Ecto neural progenitor cell (in vitro differentiated cells): ENCODE measurements at regions not wholly inside any gene's neighbourhood (a gene's known extent, or its start where the extent isn't known, plus 50 kb on each side); places are given as distances from the start of the nearest gene placed in this dataset.

Experiments
- DNase-seq: peaks from one replicate; pipeline ENCODE4 v3.0.0-alpha.2; 2018; ENCODE audit warnings: low spot score

DNA sequence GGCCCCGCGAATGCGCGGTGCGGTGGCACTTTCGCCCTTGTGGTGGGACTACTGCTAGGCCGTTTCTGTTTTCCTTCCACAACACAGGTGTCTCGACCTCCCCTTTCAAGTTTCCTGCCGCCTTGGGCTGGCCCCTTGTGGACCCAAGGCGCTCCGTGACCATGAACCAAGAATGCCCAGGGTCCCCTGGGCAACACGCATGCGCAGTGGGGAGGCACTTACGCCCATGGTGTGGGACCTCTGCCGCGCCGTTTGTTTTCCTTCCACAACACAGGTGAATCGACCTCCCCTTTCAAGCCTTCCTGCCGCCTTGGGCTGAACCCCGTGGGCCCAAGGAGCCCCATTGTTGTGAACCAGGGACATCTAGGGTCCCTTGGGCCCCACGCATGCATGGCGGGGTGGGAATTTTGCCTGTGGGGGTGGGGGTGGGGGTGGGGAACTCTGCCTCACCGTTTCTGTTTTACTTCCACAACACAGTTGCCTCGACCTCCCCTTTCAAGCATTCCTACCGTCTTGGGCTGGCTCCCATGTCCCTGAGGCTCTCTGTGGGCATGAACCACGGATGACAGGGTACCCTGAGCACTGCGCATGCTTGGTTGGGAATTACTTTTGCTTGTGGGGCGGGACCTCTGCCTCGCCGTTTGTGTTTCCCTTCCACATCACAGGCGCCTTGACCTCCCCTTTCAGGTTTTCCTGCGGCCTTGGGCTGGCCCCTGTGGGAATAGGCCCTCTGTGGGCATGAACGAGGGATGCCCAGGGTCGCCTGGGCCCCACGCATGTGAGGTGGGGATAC is 355.1 kb downstream of the ALG10 start:
- no peak for DNase-seq

DNA sequence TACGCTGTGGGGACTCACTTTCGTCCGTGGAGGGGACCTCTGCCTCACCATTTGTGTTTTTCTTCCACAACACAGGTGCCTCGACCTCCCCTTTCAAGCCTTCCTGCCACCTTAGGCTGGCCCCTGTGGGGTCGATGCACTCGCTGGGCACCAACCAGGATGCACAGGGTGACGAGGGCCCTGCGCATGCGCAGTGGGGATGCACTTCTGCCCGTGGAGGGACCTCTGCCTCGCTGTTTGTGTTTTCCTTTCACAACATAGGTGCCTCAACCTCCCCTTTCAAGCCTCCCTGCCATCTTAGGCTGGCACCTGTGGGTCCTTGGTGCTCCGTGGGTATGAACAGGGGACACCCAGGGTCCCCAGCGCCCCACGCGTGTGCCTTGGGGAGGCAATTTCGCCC is 356.8 kb downstream of the ALG10 start:
- no peak for DNase-seq

DNA sequence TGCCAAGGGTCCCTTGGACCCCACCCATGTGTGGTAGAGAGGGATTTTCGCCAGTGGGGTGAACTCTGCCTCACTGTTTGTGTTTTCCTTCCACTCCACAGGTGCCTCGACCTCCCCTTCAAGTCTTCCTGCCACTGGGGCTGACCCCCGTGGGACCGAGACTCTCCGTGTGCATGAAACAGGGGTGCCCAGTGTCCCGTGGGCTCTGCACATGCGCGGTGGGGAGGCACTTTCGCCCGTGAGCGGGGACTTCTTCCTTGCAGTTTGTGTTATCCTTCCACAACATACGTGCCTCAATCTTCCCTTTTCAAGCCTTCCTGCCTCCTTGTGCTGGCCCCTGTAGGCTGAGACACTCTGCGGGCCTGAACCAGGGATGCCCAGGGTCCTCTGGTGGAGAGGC is 362.4 kb downstream of the ALG10 start:
- DNase-seq = no peak

DNA sequence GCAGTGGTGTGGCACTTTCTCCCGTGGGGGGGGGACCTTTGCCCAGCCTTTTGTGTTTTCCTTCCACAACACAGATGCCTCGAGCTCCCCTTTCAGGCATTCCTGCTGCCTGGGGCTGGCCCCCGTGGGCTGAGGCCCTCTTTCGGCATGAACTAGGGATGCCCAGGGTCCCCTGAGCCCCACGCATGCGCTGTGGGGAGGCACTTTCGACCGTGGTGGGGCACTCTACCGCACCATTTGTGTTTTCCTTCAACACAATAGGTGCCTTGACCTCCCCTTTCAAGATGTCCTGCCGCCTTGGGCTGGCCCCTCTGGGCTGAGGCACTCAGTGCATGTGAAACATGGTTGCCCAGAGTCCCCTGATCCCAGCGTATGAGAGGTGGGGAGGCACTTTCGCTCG is 363.7 kb downstream of the ALG10 start:
- DNase-seq = no peak

DNA sequence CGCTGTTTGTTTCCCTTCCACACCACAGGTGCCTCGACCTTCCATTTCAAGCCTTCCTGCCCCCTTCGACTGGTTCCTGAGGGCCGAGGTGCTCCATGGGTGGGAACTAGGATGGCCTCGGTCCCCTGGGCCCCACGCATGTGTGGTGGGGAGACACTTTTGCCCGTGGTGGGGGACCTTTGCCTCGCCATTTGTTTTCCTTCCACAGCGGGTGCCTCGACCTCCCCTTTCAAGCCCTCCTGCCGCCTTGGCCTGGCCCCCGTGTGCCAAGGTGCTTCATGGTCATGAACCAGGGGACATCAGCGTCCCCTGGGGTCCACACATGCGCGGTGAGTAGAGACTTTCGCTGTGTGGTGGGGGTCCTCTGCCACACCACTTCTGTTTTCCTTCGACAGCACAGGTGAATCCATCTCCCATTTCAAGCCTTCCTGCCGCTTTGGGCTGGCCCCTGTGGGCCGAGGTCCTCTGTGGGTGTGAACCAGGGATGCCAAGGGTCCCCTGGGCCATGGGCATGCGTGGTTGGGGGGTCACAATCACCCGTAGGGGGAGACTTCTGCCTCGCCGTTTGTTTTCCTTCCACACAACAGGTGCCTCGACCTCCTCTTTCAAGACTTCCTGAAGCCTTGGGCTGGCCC is 364.4 kb downstream of the ALG10 start:
- DNase-seq = no peak

DNA sequence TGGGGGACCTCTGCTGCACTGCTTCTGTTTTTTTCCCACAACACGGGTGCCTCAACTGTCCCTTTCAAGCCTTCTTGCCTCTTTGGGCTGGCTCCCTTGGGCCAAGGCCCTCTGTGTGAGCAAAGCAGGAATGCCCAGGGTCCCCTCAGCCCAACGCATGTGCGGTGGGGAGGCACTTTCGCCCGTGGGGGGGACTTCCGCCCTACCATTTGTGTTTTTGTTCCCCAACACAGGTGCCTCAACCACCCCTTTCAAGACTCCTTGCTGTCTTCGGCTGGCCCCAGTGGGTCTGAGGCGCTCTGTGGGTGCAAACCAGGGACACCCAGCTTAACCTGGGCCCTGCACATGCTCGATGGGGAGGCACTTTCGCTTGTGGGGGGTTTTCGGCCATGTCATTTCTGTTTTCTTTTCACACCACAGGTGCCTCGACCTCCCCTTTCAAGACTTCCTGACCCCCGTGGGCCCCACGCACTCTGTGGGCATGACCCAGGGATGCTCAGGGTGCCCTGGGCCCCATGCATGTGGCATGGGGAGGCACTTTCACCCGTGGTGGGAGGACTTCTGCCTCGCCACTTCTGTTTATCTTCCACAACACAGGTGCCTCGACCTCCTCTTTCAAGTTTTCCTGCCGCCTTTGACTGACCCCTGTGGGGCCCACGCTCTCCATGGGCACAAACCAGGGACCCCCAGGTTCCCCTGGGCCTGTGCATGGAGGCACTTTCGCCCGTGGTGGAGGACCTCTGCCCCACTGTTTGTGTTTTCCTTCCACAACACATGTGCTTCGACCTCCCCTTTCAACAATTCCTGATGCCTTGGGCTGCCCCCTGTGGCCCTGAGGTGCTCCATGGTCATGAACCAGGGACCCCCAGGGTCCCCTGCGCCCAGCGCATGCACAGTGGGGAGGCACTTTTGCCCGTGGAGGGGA is 365.7 kb downstream of the ALG10 start:
- DNase-seq = no peak

DNA sequence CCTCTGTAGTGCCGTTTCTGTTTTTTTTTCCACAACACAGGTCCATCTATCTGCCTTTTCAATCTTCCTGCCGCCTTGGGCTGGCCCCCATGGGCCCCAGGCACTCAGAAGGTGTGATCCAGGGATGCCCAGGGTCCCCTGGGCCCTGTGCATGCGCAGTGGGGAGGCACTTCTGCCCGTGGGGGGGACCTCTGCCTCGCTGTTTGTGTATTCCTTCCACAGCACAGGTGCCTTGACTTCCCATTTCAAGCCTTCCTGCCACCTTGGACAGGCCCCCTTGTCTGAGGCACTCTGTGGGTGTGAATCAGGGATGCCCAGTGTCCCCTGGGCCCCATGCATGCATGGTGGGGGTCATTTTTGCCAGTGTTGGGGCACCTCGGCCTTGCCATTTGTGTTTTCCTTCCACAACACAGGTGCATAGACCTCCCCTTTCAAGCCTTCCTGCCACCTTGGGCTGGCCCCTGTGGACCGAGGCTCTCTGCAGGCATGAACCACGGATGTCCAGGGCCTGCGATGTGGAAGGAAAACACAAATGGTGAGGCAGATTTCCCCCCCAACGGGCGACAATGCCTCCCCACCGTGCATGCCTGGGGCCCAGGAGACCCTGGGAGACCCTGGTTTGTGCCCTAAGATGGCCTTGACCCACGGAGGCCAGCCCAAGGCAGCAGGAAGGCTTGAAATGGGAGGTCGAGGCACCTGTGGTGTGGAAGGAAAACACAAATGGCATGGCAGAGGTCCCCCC is 366.5 kb downstream of the ALG10 start:
- DNase-seq = no peak

DNA sequence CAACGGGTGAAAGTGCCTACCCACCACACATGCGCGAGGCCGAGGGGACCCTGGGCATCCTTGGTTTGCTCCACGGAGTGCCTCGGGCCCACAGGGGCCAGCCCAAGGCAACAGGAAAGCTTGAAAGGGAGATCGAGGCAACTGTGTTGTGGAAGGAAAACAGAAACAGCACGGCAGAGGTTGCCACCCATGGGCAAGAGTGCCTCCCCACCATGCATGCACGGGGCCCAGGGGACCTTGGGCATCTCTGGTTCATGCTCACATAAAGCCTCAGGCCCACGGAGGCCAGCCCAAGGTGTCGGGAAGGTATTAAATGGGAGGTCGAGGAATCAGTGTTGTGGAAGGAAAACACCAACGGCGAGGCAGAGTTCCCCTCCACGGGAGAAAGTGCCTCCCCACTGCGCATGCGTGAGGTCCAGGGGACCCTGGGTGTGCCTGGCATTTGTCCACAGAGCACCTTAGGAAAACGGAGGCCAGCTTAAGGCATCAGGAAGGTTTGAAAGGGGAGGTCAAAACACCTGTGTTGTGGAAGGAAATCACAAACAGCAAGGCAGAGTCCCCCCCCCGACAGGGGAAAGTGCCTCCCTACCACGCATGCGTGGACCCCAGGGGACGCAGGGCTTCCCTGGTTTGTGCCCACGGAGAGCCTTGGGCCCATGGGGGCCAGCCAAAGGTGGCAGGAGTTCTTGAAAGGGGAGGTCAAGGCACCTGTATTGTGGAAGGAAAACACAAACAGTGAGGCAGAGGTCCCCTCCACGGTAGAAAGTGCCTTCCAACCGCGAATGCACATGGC is 367.3 kb downstream of the ALG10 start:
- DNase-seq = no peak

DNA sequence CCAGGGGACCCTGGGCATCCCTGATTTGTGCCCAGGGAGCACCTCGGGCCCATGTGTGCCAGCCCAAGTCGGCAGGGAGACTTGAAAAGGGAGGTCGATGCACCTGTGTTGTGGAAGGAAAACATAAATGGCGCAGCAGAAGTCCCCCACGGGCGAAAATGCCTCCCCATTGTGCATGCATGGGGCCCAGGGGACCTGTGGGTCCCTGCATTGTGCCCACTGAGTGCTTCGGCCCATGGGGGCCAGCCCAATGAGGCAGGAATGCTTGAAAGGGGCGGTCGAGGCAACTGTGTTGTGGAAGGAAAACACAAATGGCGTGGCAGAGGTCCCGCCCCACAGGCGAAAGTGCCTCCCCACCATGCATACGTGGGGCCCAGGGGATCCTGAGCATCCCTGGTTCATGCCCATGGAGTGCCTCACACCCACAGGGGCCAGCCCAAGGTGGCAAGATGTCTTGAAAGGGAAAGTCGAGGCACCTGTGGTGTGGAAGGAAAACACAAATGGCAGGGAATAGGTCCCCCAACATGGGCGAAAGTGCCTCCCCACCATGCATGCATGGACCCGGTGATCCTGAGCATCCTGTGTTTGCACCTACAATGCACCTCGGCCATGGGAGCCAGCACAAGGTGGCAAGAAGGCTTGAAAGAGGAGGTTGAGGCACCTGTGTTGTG is 368.0 kb downstream of the ALG10 start:
- DNase-seq = no peak

DNA sequence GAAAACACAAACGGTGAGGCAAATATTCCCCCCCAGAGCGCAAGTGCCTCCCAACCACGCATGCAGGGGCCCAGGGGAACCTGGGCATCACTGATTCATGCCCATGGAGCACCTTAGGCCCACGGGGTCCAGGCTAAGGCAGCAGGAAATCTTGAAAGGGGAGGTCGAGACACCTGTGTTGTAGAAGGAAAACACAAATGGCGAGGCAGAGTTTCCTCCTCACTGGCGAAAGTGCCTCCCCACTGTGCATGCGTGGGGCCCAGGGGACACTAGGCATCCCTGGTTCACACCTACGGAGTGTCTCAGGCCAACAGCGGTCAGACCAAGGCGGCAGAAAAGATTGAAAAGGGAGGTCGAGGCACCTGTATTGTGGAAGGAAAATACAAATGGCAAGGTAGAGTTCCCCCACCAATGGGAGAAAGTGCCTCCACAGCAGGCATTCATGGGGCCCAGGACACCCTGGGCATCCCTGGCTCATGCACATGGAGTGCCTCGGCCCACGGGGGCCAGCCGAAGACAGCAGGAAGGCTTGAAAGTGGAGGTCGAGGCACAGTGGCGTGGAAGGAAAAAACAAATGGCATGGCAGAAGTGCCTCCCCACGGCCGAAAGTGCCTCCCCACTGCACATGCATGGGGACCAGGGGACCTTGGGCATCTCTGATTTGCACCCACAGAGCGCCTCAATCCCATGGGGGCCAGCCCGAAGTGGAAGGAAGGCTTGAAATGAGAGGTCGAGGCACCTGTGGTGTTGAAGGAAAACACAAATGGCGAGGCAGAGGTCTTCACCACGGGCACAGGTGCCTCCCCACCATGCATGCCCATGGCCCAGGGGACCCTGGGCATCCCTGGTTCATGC is 368.8 kb downstream of the ALG10 start:
- no peak for DNase-seq

DNA sequence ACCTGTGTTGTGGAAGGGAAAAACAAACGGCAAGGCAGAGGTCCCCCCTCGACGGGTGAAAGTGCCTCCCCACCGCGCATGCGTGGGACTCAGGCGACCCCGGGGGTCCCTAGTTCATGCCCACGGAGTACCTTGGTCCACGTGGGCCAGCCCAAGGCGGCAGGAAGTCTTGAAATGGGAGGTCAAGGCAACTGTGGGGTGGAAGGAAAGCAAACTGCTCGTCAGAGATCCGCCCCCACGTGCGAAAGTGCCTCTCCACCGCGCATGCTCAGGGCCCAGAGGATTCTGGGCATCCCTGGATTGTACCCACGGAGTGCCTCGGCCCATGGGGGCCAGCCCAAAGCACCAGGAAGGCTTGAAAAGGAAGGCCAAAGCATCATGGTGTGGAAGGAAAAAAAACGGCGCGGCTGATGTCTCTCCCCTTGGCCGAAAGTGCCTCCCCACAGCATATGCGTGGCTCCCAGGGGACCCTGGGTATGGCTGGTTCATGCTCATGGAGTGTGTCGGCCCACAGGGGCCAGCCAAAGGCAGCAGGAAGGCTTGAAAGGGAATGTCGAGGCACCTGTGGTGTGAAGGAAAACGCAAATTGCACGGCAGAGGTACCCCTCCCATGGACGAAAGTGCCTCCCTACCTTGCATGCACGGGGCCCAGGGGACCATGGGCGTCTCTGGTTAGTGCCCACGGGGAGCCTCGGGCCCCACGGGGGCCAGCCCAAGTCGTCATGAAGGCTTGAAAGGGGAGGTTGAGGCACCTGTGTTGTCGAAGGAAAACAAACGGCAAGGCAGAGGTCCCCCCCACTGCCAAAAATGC is 369.7 kb downstream of the ALG10 start:
- peak; percentile 22 for DNase-seq

DNA sequence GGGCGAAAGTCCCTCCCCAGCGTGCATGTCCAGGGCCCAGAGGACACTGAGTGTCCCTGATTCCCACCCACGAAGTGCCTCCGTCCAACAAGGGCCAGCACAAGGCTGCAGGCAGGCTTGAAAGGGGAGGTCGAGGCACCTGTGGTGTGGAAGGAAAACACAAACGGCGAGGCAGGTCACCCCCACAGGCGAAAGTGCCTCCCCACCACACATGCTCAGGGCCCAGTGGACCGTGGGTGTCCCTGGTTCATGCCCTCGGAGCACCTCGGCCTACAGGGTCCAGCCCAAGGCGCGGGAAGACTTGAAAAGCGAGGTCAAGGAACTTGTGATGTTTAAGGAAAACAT is 370.4 kb downstream of the ALG10 start:
- DNase-seq = peak; percentile 26

DNA sequence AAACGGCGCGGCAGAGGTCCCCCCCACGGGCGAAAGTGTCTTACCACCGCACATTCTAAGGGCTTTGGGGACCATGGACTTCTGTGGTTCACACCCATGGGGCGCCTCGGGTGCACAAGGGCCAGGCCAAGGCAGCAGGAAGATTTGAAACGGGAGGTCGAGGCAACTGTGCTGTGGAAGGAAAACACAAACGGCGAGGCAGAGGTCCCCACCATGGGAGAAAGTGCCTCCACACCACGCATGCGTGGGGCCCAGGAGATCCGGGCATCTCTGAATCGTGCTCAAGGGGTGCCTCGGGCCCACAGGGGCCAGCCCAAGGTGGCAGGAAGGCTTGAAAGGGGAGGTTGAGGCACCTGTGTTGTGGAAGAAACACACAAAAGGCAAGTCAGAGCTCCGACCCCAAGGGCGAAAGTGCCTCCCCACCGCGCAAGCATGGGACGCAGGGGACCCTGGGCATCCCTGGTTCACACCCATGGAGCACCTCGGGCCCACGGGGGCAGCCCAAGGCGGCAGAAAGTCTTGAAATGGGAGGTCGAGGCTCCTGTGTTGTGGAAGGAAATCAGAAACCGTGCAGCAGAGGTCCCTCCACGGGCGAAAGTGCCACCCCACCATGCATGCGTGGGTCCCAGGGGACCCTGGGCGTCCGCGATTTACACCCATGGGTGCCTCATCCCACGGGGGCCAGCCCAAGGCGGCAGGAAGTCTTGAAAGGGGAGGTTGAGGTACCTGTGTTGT is 371.0 kb downstream of the ALG10 start:
- DNase-seq = peak; percentile 27

DNA sequence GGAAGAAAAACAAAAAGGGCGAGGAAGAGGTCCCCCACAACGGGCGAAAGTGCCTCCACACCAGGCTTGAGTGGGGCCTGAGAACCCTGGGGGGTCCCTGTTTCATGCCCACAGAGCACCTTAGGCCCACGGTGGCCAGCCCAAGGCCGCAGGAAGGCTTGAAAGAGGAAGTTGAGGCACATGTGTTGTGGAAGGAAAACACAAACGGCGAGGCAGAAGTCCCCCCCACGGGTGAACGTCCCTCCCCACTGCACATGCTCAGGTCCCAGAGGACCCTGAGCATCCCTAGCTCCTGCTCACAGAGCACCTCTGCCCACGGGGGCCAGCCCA is 371.5 kb downstream of the ALG10 start:
- peak; percentile 29 for DNase-seq

DNA sequence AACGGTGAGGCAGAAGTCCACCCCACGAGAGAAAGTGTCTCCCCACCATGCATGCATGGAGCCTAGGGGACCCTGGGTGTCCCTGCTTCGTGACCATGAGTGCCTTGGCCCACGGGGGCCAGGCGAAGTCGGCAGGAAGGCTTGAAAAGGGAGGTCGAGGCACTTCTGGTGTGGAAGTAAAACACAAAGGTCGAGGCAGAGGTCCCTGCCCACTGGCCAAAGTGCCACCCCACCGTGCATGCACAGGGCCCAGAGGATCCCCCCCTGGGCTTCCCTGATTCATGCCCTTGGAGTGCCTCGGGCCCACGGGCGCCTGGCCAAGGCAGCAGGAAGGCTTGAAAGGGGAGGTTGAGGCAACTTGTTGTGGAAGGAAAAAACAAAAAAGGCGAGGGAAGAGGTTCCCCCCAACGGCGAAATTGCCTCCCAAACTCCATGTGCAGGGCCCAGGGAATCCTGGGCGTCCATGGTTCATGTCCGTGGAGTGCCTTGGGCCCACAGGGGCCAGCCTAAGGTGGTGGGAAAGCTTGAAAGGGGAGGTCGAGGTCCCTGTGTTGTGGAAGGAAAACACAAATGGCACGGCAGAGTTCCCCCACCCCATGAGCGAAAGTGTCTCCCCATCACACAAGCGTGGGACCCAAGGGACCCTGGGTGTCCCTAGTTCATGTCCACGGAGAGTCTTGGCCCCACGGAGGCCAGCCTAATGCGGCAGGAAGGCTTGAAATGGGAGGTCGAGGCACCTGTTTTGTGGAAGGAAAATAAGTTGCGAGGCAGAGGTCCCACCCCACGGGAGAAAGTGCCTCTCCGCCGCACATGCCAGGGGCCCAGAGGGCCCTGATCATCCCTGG is 372.1 kb downstream of the ALG10 start:
- peak; percentile 24 for DNase-seq

DNA sequence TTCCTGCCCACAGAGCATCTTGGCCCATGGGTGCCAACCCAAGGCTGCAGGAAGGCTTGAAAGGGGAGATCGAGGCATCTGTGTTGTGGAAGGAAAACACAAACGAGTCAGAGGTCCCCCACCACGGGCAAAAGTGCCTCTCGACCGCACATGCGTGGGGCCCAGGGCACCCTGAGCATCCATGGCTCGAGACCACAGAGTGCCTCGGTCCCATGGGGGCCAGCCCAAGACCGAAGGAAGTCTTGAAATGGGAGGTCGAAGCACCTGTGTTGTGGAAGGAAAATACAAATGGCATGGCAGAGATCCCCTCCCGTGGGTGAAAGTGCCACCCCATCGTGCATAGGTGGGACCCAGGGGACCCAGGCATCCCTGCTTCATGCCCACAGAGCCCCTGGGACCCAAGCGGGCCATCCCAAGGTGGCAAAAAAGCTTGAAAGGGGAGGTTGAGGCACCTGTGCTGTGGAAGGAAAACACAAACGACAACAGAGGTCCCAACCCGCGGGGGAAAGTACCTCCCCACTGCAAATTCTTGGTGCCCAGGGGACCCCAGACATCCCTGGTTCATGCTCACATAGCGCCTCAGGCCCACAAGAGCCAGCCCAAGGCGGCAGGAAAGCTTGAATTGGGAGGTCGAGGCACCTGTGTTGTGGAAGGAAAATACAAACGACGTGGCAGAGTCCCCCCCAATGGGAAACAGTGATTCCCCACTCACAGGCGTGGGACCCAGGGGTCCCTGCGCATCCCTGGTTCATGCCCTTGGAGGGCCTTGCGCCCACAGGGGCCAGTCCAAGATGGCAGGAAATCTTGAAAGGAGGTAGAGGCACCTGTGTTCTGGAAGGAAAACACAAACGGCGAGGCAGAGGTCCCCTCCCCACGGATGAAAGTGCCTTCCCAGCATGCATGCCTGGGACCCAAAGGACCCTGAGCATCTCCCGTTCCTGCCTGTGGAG is 373.0 kb downstream of the ALG10 start:
- peak; percentile 24 for DNase-seq
